22Rv1 (cell line): ENCODE measurements at regions not wholly inside any gene's neighbourhood (a gene's known extent, or its start where the extent isn't known, plus 50 kb on each side); places are given as distances from the start of the nearest gene placed in this dataset.

Experiments used
- CTCF ChIP-seq: fragments of 450-650 bp; IDR thresholded peaks from 2 replicates; pipeline ENCODE4 v1.5.1; 2017; ENCODE audit warnings: mild to moderate bottlenecking
- ZFX ChIP-seq: fragments of 450-650 bp; IDR thresholded peaks from 2 replicates; pipeline ENCODE4 v1.6.1; 2017; ENCODE audit warnings: antibody characterized with exemption, borderline replicate concordance

- TF ChIP-seq ZFX (no peak), CTCF (no peak)
These were observed 153.2 kb upstream of the FZD8 start for GRCh38 chr10:35795131-35795824.
